ENCODE measurements at regions not wholly inside any gene's neighbourhood (a gene's known extent, or its start where the extent isn't known, plus 50 kb on each side); places are given as distances from the start of the nearest gene placed in this dataset.

DNA sequence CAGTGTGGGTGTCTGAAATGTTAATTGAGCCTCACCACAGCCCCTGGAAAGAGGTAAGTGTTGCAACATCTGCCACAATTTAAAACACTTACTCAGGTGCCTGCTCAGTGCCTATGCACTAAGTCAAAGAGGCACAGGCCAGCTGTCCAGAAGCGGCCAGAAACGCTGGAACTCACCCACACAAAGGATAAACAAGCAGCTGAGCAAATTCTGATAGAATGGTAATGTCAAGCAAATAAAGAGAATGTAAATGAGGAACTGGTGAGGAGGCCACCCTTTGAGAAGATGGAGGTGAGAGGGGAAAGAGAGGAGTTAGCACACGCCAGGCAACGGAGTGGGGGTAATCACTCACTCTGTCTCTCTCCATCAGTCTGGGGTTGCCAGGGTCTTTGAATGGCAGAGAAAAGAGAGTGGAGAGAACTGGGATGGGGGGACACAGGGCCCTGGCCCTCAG, 67.7 kb upstream of the SERP2 start:
- no peak for DNase-seq
- H3K4me3 ChIP-seq = no peak overlapping the region
- intact Hi-C loops (cut with DNase I; ENCODE audit: low total_unique reads) = no loop called here
- no peaks in the 10 kb centered on the region for H3K9me3 ChIP-seq
- no peaks in the 10 kb centered on the region for H3K27me3 ChIP-seq
- H3K27ac ChIP-seq = peak overlapping the region; percentile 83 to 92
- no peaks in the 10 kb centered on the region for H3K36me3 ChIP-seq
- H3K4me1 ChIP-seq = peaks cover 13 to 25% of the 10 kb centered on the region in 2 donors
- TF ChIP-seq POLR2A (IDR thresholded peaks at IDR 0.05) = no peak
- TF ChIP-seq, protein P1, sequence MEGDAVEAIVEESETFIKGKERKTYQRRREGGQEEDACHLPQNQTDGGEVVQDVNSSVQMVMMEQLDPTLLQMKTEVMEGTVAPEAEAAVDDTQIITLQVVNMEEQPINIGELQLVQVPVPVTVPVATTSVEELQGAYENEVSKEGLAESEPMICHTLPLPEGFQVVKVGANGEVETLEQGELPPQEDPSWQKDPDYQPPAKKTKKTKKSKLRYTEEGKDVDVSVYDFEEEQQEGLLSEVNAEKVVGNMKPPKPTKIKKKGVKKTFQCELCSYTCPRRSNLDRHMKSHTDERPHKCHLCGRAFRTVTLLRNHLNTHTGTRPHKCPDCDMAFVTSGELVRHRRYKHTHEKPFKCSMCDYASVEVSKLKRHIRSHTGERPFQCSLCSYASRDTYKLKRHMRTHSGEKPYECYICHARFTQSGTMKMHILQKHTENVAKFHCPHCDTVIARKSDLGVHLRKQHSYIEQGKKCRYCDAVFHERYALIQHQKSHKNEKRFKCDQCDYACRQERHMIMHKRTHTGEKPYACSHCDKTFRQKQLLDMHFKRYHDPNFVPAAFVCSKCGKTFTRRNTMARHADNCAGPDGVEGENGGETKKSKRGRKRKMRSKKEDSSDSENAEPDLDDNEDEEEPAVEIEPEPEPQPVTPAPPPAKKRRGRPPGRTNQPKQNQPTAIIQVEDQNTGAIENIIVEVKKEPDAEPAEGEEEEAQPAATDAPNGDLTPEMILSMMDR (IDR thresholded peaks at IDR 0.05) = no peak

DNA sequence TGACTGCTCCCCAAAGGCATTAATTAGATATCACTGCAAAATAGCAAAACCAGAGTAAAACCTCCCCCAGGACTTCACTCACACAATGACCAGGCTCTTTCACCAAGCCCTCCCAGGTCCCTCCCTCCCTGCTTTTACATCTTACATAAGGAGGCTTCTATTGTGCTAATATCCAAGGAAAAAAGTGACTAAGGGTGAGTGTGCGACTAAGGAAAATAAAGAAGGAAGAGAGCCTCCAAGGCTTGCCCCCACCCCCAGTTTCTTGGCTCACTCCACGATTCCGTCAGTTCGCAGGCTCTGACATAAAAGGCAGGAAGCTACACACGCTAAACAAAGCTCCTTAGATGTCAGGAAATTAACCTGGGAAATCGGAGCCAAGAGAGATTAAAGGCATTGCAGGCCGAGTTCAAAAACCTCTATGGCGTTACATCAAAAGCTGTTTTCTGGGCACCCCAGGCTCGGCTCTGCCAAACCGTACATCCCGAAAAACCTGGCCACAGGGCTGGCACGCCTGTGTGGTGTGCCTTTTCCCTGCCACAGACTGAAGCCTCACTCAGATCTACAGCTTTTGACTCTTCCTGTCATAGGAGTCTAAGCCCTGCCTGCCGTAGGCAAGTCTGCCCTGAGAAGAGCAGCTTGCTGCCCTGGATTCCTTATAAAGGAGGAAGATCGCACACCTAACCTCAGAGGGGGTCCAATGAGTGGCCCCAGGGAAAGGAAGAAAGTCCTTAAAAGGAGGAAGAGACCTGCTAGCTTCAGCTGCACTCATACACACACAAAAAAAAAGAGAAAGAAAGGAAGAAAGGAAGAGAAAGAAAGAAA, 67.0 kb upstream of the SERP2 start:
- Histone ChIP-seq H3K4me3 (no peak overlapping the region), H3K36me3 (no peaks in the 10 kb centered on the region), H3K27me3 (no peaks in the 10 kb centered on the region), H3K9me3 (no peaks in the 10 kb centered on the region), H3K27ac (peak overlapping the region; percentile 83 to 92), H3K4me1 (peaks cover 13 to 20% of the 10 kb centered on the region in 2 donors)
- TF ChIP-seq, protein P1 (IDR thresholded peaks at IDR 0.05) = no peak
- TF ChIP-seq POLR2A (IDR thresholded peaks at IDR 0.05) = peak in 1 of 2 donors; percentile 26
- DNase-seq = peak; percentile 77 to 87
- intact Hi-C loops (cut with DNase I; ENCODE audit: low total_unique reads) = no loop called here

DNA sequence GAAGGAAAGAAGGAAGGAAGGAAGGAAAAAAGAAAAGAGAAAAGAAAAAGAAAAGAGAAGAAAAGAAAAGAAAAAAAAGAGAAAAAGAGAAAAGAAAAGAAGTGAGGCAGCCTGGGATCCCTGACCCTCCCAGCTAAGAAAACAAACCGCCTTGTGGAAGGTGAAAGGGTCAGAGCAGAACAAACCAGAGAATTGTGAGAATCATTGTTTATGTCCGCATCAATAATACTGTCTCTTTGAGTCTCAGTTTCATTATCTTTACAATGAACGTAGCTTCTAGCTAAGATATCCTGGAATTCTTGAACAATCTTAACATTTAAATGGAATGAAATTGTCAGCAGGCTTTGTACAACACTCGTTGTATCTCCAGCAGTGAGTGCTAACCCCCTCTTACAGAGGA, 66.4 kb upstream of the SERP2 start:
- intact Hi-C loops (cut with DNase I; ENCODE audit: low total_unique reads) = no loop called here
- no peaks in the 10 kb centered on the region for H3K9me3 ChIP-seq
- H3K4me1 ChIP-seq = peaks cover 13% of the 10 kb centered on the region in 2 donors
- no peaks in the 10 kb centered on the region for H3K36me3 ChIP-seq
- DNase-seq = no peak
- peak overlapping the region; percentile 83 to 92 for H3K27ac ChIP-seq
- H3K27me3 ChIP-seq = no peaks in the 10 kb centered on the region
- no peak overlapping the region for H3K4me3 ChIP-seq
- no peak for TF ChIP-seq POLR2A (IDR thresholded peaks at IDR 0.05)
- TF ChIP-seq, protein P1 (IDR thresholded peaks at IDR 0.05) = no peak

DNA sequence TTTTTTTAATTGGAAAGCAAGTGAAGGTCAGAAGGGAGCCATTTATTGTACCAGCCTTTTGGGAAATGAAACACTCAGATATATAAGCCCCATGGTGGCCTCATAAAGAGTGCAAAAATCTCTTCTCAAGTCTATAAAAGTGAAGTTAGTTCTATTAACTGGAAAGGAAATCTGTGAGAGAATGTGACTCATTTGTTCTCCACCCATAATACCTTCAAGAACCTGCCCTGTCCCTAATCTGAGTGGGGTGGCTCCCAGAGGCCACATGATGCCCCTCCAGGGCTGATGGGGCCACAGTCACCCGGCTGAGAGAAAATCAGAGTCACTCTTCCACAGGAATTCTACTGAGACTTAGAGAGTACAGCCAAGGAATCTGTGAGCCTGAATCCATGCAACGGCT, 65.8 kb upstream of the SERP2 start:
- no peak overlapping the region for H3K4me3 ChIP-seq
- intact Hi-C loops (cut with DNase I; ENCODE audit: low total_unique reads) = no loop called here
- no peak for TF ChIP-seq POLR2A (IDR thresholded peaks at IDR 0.05)
- TF ChIP-seq, protein P1 (IDR thresholded peaks at IDR 0.05) = no peak

DNA sequence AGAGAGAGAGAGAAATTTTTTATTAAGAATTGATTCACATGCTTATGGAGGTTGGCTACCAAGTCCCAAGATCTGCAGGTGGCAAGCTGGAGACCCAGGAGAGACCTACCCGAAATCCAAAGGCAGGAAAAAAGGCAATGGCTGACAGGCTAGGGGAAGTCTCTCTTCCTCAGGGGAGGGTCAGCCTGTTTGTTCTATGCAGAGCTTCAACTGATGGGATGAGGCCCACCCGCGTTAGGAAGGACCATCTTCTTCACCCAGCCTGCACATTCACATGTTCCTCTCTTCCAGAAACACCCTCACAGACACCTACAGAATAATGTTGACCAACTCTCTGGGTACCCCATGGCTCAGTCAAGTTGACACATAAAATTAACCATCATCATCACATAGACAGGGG, 65.3 kb upstream of the SERP2 start:
- Histone ChIP-seq H3K27me3 (no peaks in the 10 kb centered on the region), H3K4me3 (no peak overlapping the region), H3K9me3 (no peaks in the 10 kb centered on the region), H3K4me1 (peaks cover 4 to 13% of the 10 kb centered on the region in 2 donors), H3K27ac (peak overlapping the region; percentile 83 to 92), H3K36me3 (no peaks in the 10 kb centered on the region)
- intact Hi-C loops (cut with DNase I; ENCODE audit: low total_unique reads) = no loop called here
- TF ChIP-seq POLR2A (IDR thresholded peaks at IDR 0.05) = no peak
- TF ChIP-seq, protein P1 (IDR thresholded peaks at IDR 0.05) = no peak
- no peak for DNase-seq

More for the DNA sequence above, 65.8 kb upstream of the SERP2 start:
- Histone ChIP-seq H3K36me3 (no peaks in the 10 kb centered on the region), H3K27ac (peak overlapping the region; percentile 83 to 92), H3K27me3 (no peaks in the 10 kb centered on the region), H3K9me3 (no peaks in the 10 kb centered on the region), H3K4me1 (peaks cover 8 to 13% of the 10 kb centered on the region in 2 donors)
- no peak for DNase-seq

All from uterus (tissue), 3 donors.